Adrenal gland (tissue), 9 donors: ENCODE measurements at regions not wholly inside any gene's neighbourhood (a gene's known extent, or its start where the extent isn't known, plus 50 kb on each side); places are given as distances from the start of the nearest gene placed in this dataset.
"Not testable (repeated sequence)": the region's sequence is repeated elsewhere in the genome, so short reads cannot be mapped to it uniquely, and the experiment has no call there.

Experiments
- DNase-seq, 7 donors: peaks; one replicate each; pipeline ENCODE4 v3.0.0-alpha.2; 2019 to 2020
- H3K27ac ChIP-seq, 5 donors: fragments of 200-600 bp; sonication (generic) in 4 of 5; 1 replicate in 3 of 5; 2 replicates in 2 of 5; pipeline versions ENCODE4 v1.5.1 to v1.8.0; 2016 to 2020; ENCODE audit warnings: mild to moderate bottlenecking in 1 of 5
- H3K27me3 ChIP-seq: fragments of 200-600 bp; 2 replicates; pipeline ENCODE4 v1.8.0; 2021
- H3K36me3 ChIP-seq, 2 donors: fragments of 200-600 bp; replicated peaks in 1 of 2; 1 replicate in 1 of 2; 2 replicates in 1 of 2; pipeline versions ENCODE4 v1.5.1 to v1.8.0; 2018 to 2022
- H3K4me1 ChIP-seq, 2 donors: fragments of 200-600 bp; replicated peaks in 1 of 2; 1 replicate in 1 of 2; 2 replicates in 1 of 2; pipeline versions ENCODE4 v1.5.1 to v1.8.0; 2018 to 2021
- H3K4me3 ChIP-seq, 4 donors: fragments of 200-600 bp; sonication (generic) in 3 of 4; one replicate each; pipeline ENCODE4 v1.5.1; 2016 to 2018
- H3K9me3 ChIP-seq, 3 donors: fragments of 200-600 bp; sonication (generic) in 1 of 3; replicated peaks in 1 of 3; 1 replicate in 2 of 3; 2 replicates in 1 of 3; pipeline versions ENCODE4 v1.5.1 to v1.8.0; 2016 to 2021
- POLR2A ChIP-seq, 2 donors: fragments of 450-650 bp; IDR thresholded peaks; one replicate each; pipeline ENCODE4 v1.6.1; 2017; ENCODE audit warnings: antibody characterized with exemption in 2 of 2, mild to moderate bottlenecking in 2 of 2, moderate library complexity in 1 of 2
- WGBS, 4 donors: extraction: QIAGEN DNeasy Blood & Tissue Kit in 2 of 4; methylation state at CpG; one replicate each; pipeline versions ENCODE4 v1.1.5 to v1.1.7; 2013 to 2017; 5-methylcytosine and 5-hydroxymethylcytosine counted together
- intact Hi-C, 2 donors: fragments of 100-400 bp; cut with DNase I; formaldehyde crosslinking; loops; one replicate each; pipeline versions ENCODE4 v1.14.1 to v1.15.0; 2022 to 2023
- TF ChIP-seq, protein P1 (sequence below), 6 experiments: fragments of 450-650 bp in 4 of 6; fragments of 200-600 bp in 2 of 6; sonication (generic) in 1 of 6; IDR thresholded peaks; 1 replicate in 5 of 6; 2 replicates in 1 of 6; pipeline versions ENCODE4 v1.5.1 to v1.8.0; 2016 to 2021; ENCODE audit warnings: antibody characterized with exemption in 6 of 6, mild to moderate bottlenecking in 2 of 6, moderate library complexity in 1 of 6
- donor health status: healthy with polysubstance abuse.
- donor health status: Bipolar disorder and iron deficiency.
- donor health status: DM: yes; HTN: yes; CAD: no.
- donor health status: DM: no; HTN: no; CAD: no.
- donor health status: DM: no; HTN: no; CAD: no.

DNA sequence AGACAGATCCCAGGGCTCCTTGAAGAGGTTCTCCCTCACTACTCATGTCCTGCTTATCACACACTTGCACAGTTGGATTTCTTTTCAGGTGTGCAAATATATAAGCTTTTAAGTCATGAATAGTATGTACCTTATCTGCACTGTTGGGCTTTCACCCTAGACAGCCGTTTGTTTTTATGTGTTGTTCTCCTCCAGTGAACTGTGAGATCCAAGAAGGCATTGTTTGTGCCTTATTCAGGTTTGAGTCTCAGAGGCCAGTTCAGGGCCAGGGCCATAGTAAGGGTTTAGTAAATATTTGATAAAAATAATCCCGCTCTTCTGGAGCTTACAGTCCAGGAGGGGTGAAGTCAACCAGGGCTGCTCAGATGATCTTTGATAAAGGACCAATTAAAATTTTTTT is 480.0 kb downstream of the TMEM38B start:
- WGBS, 4 donors = 65 to 80% (median 74%) methylated on average over 2 of the region's 2 CpGs
- TF ChIP-seq, protein P1, sequence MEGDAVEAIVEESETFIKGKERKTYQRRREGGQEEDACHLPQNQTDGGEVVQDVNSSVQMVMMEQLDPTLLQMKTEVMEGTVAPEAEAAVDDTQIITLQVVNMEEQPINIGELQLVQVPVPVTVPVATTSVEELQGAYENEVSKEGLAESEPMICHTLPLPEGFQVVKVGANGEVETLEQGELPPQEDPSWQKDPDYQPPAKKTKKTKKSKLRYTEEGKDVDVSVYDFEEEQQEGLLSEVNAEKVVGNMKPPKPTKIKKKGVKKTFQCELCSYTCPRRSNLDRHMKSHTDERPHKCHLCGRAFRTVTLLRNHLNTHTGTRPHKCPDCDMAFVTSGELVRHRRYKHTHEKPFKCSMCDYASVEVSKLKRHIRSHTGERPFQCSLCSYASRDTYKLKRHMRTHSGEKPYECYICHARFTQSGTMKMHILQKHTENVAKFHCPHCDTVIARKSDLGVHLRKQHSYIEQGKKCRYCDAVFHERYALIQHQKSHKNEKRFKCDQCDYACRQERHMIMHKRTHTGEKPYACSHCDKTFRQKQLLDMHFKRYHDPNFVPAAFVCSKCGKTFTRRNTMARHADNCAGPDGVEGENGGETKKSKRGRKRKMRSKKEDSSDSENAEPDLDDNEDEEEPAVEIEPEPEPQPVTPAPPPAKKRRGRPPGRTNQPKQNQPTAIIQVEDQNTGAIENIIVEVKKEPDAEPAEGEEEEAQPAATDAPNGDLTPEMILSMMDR (IDR thresholded peaks at IDR 0.05) = no peak
- no peak for TF ChIP-seq POLR2A (IDR thresholded peaks at IDR 0.05)
- no peak overlapping the region for H3K4me3 ChIP-seq
- intact Hi-C loops = no loop called here
- H3K27me3 ChIP-seq = no peaks in the 10 kb centered on the region
- no peak for DNase-seq
- H3K27ac ChIP-seq = no peak overlapping the region
- no peaks in the 10 kb centered on the region for H3K9me3 ChIP-seq
- no peaks in the 10 kb centered on the region for H3K4me1 ChIP-seq
- no peaks in the 10 kb centered on the region for H3K36me3 ChIP-seq

DNA sequence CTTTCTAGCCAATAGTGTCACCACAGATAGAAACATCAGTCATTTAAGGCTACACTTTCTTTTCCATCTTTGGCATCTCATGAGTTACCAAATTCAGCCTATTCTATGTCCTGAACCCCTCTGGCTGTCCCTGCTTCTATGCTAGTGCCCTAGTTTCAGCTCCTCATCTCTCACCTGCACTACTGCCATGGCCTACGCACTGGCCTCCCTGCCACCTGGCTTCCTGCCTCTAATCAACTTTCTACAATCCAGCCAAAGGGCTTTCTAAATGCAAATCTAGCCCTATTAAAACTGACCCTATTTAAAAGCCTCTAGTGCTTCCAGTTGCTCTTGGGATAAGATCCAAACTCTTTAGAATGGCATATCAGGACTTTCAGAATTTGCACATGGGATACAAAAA is 482.9 kb downstream of the TMEM38B start:
- no peaks in the 10 kb centered on the region for H3K9me3 ChIP-seq
- no peak overlapping the region for H3K4me3 ChIP-seq
- intact Hi-C loops = no loop called here
- no peak overlapping the region for H3K27ac ChIP-seq
- no peaks in the 10 kb centered on the region for H3K4me1 ChIP-seq
- H3K36me3 ChIP-seq = no peaks in the 10 kb centered on the region
- TF ChIP-seq, protein P1 (IDR thresholded peaks at IDR 0.05) = no peak
- DNase-seq = no peak
- WGBS, 4 donors = 86 to 95% (median 93%) methylated on average over 1 of the region's 1 CpG
- no peaks in the 10 kb centered on the region for H3K27me3 ChIP-seq

DNA sequence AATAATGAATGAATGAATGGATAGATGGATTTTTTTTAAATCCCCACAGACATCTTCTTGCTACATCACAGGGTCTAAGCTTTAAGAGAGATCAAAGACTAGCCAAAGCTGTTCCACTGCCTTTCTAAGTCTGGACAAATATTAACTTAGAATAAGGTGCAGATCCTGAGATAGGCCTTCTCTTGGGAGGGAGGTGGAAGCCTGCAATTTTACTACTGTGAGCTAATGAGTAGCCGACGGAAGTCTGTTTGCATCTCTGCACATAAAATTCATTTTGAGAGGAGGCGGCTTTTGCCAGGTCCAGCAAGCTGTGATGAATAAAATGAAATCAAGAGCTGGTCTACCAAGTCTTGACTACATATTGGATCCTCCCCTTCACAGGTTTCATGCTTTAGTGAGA is 484.9 kb downstream of the TMEM38B start:
- WGBS, 4 donors = 87 to 92% (median 91%) methylated on average over 3 of the region's 3 CpGs
- Histone ChIP-seq H3K36me3 (no peaks in the 10 kb centered on the region), H3K27ac (no peak overlapping the region), H3K4me3 (no peak overlapping the region), H3K27me3 (no peaks in the 10 kb centered on the region), H3K9me3 (no peaks in the 10 kb centered on the region), H3K4me1 (no peaks in the 10 kb centered on the region)
- intact Hi-C loops = no loop called here
- no peak for TF ChIP-seq POLR2A (IDR thresholded peaks at IDR 0.05)
- TF ChIP-seq, protein P1 (IDR thresholded peaks at IDR 0.05) = no peak
- no peak for DNase-seq

DNA sequence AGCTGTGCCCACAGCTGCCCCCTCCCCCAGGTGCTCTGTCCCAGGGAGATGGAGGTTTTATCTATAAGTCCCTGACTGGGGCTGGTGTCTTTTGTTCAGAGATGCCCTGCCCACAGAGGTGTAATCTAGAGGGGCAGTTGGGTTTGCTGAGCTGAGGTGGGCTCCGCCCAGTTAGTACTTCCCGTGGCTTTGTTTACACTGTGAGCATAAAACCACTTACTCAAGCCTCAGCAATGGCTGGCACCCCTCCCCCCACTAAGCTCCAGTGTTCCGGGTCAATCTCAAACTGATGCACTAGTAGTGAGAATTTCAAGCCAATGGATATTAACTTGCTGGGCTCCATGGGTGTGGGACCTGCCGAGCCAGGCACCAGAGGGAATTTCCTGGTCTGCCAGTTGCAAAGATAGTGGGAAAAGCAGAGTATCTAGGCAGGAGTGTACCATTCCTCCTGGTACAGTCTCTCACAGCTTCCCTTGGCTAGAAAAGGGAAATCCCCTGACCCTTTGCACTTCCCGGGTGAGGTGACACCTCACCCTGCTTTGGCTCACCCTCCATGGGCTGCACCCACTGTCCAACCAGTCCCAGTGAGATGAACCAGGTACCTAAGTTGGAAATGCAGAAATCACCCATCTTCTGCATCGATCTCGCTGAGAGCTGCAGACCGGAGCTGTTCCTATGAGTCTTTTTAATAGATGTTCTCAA is 509.6 kb downstream of the TMEM38B start:
- H3K27me3 ChIP-seq, DNase-seq, H3K36me3 ChIP-seq, H3K4me3 ChIP-seq, H3K27ac ChIP-seq, H3K9me3 ChIP-seq, intact Hi-C loops, H3K4me1 ChIP-seq: not testable (repeated sequence)
- WGBS, 4 donors = 86 to 93% (median 88%) methylated on average over 6 to 8 of the region's 8 CpGs

DNA sequence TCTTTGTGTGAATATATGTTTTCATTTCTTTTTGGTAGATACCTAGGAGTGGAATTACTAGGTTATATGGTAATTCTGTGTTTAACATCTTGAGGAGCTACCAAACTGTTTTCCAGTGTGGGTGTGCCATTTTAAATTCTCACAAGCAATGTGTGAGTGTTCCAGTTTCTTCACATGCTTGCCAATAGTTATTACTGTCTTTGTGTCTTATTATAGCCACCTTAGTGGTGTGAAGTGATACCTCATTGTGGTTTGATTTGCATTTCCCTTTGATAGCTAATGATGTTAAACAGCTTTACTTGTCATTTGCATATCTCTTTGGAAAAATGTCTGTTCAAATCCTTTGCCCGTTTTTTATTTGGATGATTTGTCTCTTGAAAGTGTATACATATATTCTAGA is 513.0 kb downstream of the TMEM38B start:
- WGBS, 4 donors = 40 to 68% (median 55%) methylated on average over 1 of the region's 1 CpG
- no peaks in the 10 kb centered on the region for H3K4me1 ChIP-seq
- no peaks in the 10 kb centered on the region for H3K27me3 ChIP-seq
- no peak overlapping the region for H3K27ac ChIP-seq
- intact Hi-C loops = no loop called here
- no peaks in the 10 kb centered on the region for H3K36me3 ChIP-seq
- TF ChIP-seq, protein P1 (IDR thresholded peaks at IDR 0.05) = no peak
- no peak for TF ChIP-seq POLR2A (IDR thresholded peaks at IDR 0.05)
- no peaks in the 10 kb centered on the region for H3K9me3 ChIP-seq
- H3K4me3 ChIP-seq = no peak overlapping the region
- DNase-seq = no peak
